Epithelial cell of proximal tubule (primary cell): ENCODE measurements at regions not wholly inside any gene's neighbourhood (a gene's known extent, or its start where the extent isn't known, plus 50 kb on each side); places are given as distances from the start of the nearest gene placed in this dataset.

ENCODE experiments used
- DNase-seq: peaks from one replicate; pipeline ENCODE4 v3.0.0-alpha.2; 2011; ENCODE audit warnings: low read depth
- H3K4me3 ChIP-seq: 2 replicates; pipeline ENCODE4 v1.5.1; 2011; ENCODE audit warnings: low read depth, mild to moderate bottlenecking, low read length
- CTCF ChIP-seq: conservative IDR thresholded peaks from 2 replicates; pipeline ENCODE4 v1.5.1; 2012; ENCODE audit warnings: low read depth, mild to moderate bottlenecking, low read length

- DNase-seq, result no peak
- no peak overlapping the region for H3K4me3 ChIP-seq
- TF ChIP-seq CTCF, result peak; percentile 95
Observed at GRCh38 chr2:120520929-120521912, 175.3 kb downstream of the INHBB start.

GRCh38 chr2:120522151-120522751 lies 176.3 kb downstream of the INHBB start:
- no peak for DNase-seq
- H3K4me3 ChIP-seq, result no peak overlapping the region
- TF ChIP-seq CTCF, result no peak

- no peak for DNase-seq
- no peak for TF ChIP-seq CTCF
- no peak overlapping the region for H3K4me3 ChIP-seq
Observed at GRCh38 chr2:120523766-120524165, 177.8 kb downstream of the INHBB start.

- TF ChIP-seq CTCF, result no peak
- H3K4me3 ChIP-seq, result no peak overlapping the region
- DNase-seq, result no peak
Observed at GRCh38 chr2:120524174-120524573, 178.2 kb downstream of the INHBB start.

GRCh38 chr2:120525056-120526046 lies 179.4 kb downstream of the INHBB start:
- TF ChIP-seq CTCF, result peak; percentile 22
- DNase-seq, result no peak
- H3K4me3 ChIP-seq, result no peak overlapping the region

GRCh38 chr2:120526047-120526562 lies 180.2 kb downstream of the INHBB start:
- TF ChIP-seq CTCF, result no peak
- no peak for DNase-seq
- H3K4me3 ChIP-seq, result no peak overlapping the region
